ENCODE measurements at regions not wholly inside any gene's neighbourhood (a gene's known extent, or its start where the extent isn't known, plus 50 kb on each side); places are given as distances from the start of the nearest gene placed in this dataset.
A peak's percentile ranks its signal among the peaks of the same experiment; 100 is the strongest.

DNA sequence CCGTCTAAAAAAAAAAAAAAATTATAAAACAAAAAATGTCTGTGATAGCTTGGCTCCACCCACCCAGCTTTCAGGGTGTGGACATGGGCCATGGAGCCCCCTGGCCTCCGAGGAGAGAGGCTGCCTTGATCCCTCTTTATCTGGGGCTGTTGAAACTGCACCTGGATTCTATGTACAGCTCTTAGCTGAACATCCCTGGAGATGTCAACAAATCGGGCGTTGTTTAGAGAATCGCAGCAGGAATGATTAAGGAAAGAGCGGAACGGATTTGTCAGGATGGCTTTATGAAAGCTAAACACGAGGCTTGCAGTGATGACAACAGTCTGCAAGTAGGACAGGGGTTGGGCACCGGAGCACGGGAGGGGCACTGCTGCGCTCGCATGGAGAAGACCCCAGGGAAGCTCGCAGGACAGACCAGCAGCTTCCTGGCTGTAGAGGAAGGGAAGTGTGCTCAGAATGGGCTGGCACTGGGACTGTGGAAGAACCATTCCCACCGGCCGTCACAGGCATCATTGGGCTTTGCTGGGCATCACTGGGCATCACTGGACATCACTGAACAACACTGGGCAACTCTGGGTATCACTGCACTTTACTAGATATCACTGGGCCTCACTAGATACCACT, 195.8 kb upstream of the FOXF1 start:
- Mint-ChIP-seq H3K4me3 (no peak overlapping the region), H3K27ac (no peak overlapping the region), H3K4me1 (peaks cover 31% of the 10 kb centered on the region), H3K27me3 (ENCODE audit: low read depth, poor library complexity) (peaks cover 83% of the 10 kb centered on the region), H3K36me3 (ENCODE audit: low read depth) (no peaks in the 10 kb centered on the region), H3K9me3 (no peaks in the 10 kb centered on the region)
- TF ChIP-seq, protein P1, sequence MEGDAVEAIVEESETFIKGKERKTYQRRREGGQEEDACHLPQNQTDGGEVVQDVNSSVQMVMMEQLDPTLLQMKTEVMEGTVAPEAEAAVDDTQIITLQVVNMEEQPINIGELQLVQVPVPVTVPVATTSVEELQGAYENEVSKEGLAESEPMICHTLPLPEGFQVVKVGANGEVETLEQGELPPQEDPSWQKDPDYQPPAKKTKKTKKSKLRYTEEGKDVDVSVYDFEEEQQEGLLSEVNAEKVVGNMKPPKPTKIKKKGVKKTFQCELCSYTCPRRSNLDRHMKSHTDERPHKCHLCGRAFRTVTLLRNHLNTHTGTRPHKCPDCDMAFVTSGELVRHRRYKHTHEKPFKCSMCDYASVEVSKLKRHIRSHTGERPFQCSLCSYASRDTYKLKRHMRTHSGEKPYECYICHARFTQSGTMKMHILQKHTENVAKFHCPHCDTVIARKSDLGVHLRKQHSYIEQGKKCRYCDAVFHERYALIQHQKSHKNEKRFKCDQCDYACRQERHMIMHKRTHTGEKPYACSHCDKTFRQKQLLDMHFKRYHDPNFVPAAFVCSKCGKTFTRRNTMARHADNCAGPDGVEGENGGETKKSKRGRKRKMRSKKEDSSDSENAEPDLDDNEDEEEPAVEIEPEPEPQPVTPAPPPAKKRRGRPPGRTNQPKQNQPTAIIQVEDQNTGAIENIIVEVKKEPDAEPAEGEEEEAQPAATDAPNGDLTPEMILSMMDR (IDR thresholded peaks at IDR 0.05), result no peak
- no peak for DNase-seq

DNA sequence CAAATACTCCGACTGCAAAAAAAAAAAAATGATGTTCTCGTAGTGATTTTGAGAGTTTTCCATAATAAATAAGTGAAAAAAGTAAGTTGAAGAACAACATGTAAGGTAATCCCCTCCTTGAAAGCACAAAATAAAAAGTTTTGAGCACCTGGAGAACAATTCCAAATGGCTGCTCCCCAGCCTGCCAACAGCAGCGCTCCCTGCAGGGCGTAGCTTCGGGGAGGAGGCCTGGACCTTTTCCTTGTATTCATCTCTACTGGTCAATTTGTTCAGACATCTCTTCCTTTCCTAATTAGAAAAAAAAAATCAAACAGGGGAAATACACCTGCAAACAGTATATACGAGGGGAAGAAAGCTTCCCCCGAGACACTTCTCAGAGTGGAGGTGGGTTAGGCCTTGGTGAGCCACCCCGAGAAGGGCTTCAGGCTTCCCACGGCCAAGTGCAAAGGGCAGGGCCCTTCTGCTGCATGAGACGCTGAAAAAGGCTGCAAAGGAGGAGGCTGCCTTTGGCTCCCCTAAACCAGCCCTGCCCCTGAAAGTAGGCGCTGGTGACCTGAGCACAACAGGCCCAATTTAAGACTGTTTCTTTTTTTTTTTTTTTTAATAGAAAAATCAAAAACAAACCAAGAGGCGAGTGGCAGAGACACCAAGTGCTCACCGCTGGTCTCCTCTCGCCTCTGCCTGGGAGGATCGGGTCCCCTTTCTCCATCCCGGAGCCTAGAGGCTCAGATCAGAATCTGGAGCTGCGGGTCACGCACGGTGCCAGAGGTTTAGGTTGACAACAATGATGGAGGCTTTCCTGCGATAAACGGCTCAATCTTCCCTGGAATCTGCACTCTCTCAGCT, 193.1 kb upstream of the FOXF1 start:
- H3K4me3 Mint-ChIP-seq, result no peak overlapping the region
- DNase-seq, result no peak
- TF ChIP-seq, protein P1 (IDR thresholded peaks at IDR 0.05), result no peak
- H3K27ac Mint-ChIP-seq, result no peak overlapping the region
- peaks cover 40% of the 10 kb centered on the region for H3K4me1 Mint-ChIP-seq
- H3K36me3 Mint-ChIP-seq (ENCODE audit: low read depth), result no peaks in the 10 kb centered on the region
- no peaks in the 10 kb centered on the region for H3K9me3 Mint-ChIP-seq
- H3K27me3 Mint-ChIP-seq (ENCODE audit: low read depth, poor library complexity), result peaks cover 83% of the 10 kb centered on the region

DNA sequence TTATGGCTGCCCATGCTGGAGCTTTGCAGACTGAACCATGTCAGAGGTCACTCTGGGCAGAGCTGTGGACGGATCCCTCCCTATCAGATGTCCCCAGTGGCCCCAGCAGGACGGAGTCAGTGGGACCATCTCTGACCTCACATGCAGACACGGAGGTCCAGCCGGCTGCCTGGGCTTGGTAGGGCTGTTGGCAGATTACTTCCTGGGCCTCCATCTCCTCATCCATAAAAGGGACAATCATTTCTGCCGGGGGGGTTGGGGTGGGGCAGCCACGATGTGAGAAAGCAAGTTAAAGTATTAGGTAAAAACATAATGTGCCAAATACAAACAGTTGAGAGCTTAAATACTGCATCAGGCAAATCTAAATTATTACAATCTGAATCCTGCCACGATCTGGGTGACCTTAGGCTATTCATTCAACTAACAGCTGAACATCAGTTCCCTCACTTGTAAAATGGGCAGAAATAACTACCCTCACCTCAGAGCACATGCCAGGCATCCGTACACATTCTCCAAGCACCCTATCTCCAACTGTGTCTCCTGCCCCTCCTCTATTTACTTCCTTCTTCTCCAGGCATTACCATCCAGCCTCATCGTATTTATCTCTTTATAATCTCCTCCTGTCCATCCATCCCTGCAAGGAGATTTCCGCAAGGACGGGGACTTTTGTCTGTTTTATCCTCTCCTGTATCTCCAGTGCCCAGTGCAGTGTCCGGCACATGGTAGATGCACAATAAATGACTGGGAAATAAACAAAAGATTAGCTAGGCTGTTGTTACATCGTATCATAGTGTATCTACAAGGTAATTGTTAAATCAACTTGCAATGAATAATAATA, 192.3 kb upstream of the FOXF1 start:
- peaks cover 47% of the 10 kb centered on the region for H3K4me1 Mint-ChIP-seq
- peaks cover 82% of the 10 kb centered on the region for H3K27me3 Mint-ChIP-seq (ENCODE audit: low read depth, poor library complexity)
- no peaks in the 10 kb centered on the region for H3K9me3 Mint-ChIP-seq
- H3K4me3 Mint-ChIP-seq, result no peak overlapping the region
- H3K27ac Mint-ChIP-seq, result no peak overlapping the region
- H3K36me3 Mint-ChIP-seq (ENCODE audit: low read depth), result no peaks in the 10 kb centered on the region
- peak; percentile 33 for DNase-seq
- TF ChIP-seq, protein P1 (IDR thresholded peaks at IDR 0.05), result no peak

DNA sequence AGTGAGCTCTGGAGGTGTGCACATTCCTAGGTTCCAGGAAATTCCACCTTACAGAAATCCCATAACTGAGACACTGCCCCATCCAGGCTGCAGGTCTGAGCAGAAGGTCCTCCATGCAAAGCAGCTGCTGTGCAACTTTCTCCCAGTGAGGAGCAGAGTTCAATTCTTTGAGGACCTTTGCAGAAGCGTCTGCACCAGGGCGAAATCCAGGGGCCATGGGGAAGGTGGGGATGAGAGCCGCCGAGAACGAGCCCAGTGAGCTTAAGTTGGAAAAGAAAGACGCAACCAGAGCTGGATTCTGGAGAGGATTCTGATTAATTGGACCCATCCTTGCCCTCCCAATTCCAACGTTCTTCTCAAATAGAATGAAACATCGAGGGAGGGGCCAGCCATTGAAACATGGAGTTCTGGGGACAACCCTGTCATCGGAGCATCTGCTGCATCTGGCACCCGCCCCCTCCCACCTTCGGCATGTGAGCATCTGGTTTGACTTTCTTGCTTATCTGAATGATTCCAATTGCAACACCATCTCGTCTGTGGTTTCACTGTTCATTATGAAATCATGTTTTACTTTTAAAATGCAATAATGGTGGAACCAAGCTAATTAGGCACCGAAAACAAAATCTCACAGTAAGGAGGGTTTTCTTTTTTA, 190.6 kb upstream of the FOXF1 start:
- H3K27ac Mint-ChIP-seq, result no peak overlapping the region
- peaks cover 3% of the 10 kb centered on the region for H3K9me3 Mint-ChIP-seq
- TF ChIP-seq, protein P1 (IDR thresholded peaks at IDR 0.05), result no peak
- no peak overlapping the region for H3K4me3 Mint-ChIP-seq
- no peaks in the 10 kb centered on the region for H3K36me3 Mint-ChIP-seq (ENCODE audit: low read depth)
- H3K4me1 Mint-ChIP-seq, result peaks cover 54% of the 10 kb centered on the region
- DNase-seq, result no peak
- H3K27me3 Mint-ChIP-seq (ENCODE audit: low read depth, poor library complexity), result peaks cover 79% of the 10 kb centered on the region

DNA sequence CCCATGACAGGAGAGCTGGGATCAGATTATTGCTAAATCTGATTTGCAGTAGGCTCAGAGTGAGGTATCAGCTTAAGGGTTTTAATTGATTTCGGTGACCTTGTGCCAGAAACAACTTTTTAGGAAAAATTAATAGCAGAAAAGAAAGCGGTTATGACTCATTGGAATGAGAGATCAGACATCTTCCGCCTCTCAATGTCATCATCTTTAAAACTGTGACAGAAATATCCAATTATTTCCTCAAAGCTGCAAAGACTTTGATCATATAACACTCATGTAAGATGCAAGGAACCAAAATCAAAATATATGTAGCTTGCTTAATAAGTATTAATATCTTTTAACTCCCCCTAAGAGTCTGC, 190.1 kb upstream of the FOXF1 start:
- H3K27me3 Mint-ChIP-seq (ENCODE audit: low read depth, poor library complexity), result peaks cover 75% of the 10 kb centered on the region
- peaks cover 7% of the 10 kb centered on the region for H3K9me3 Mint-ChIP-seq
- H3K4me1 Mint-ChIP-seq, result peaks cover 55% of the 10 kb centered on the region
- no peak overlapping the region for H3K4me3 Mint-ChIP-seq
- DNase-seq, result no peak
- TF ChIP-seq, protein P1 (IDR thresholded peaks at IDR 0.05), result no peak
- H3K36me3 Mint-ChIP-seq (ENCODE audit: low read depth), result no peaks in the 10 kb centered on the region
- no peak overlapping the region for H3K27ac Mint-ChIP-seq

All from nephron progenitor cell (in vitro differentiated cells).